Loucy (cell line): ENCODE measurements at regions not wholly inside any gene's neighbourhood (a gene's known extent, or its start where the extent isn't known, plus 50 kb on each side); places are given as distances from the start of the nearest gene placed in this dataset.

Experiments
- CTCF ChIP-seq: fragments of 200-600 bp; sonication (generic); conservative IDR thresholded peaks from 2 replicates; pipeline ENCODE4 v1.5.1; 2014; ENCODE audit warnings: mild to moderate bottlenecking, antibody characterized with exemption, low read length
- EZH2phosphoT487 ChIP-seq: fragments of 200-600 bp; IDR thresholded peaks from 2 replicates; pipeline ENCODE4 v1.6.1; 2018; ENCODE audit warnings: antibody characterized with exemption, mild to moderate bottlenecking, moderate library complexity, borderline replicate concordance

- TF ChIP-seq CTCF (no peak), EZH2phosphoT487 (no peak)
These were observed 796.2 kb upstream of the EPHA7 start for GRCh38 chr6:94215552-94215951.
